OCI-LY1 (cell line): ENCODE measurements at regions not wholly inside any gene's neighbourhood (a gene's known extent, or its start where the extent isn't known, plus 50 kb on each side); places are given as distances from the start of the nearest gene placed in this dataset.
A peak's percentile ranks its signal among the peaks of the same experiment; 100 is the strongest.
"Not testable (repeated sequence)": the region's sequence is repeated elsewhere in the genome, so short reads cannot be mapped to it uniquely, and the experiment has no call there.

Experiments
- H2AFZ ChIP-seq: fragments of 200-600 bp; sonication (generic), shearing (Covaris generic); 2 replicates; pipeline ENCODE4 v1.6.0; 2014; ENCODE audit warnings: antibody characterized with exemption, mild to moderate bottlenecking, low read length
- H3F3A ChIP-seq: fragments of 200-600 bp; sonication (generic), shearing (Covaris generic); 2 replicates; pipeline ENCODE4 v1.6.0; 2014; ENCODE audit warnings: mild to moderate bottlenecking, antibody characterized with exemption, low read length, moderate library complexity; ENCODE audit not compliant: insufficient read depth
- H3K27ac ChIP-seq: fragments of 200-600 bp; sonication (generic); 2 replicates; pipeline ENCODE4 v1.5.1; 2014; ENCODE audit warnings: low read length, mixed run types, mild to moderate bottlenecking, low read depth; ENCODE audit not compliant: poor library complexity, severe bottlenecking
- H3K27me3 ChIP-seq: fragments of 200-600 bp; sonication (generic); 2 replicates; pipeline ENCODE4 v1.6.0; 2014; ENCODE audit warnings: antibody characterized with exemption, mild to moderate bottlenecking, low read length, moderate library complexity; ENCODE audit not compliant: insufficient read depth
- H3K36me3 ChIP-seq: fragments of 200-600 bp; sonication (generic); 2 replicates; pipeline ENCODE4 v1.6.1; 2014; ENCODE audit warnings: mild to moderate bottlenecking, antibody characterized with exemption, low read length, moderate library complexity, mixed read lengths; ENCODE audit not compliant: insufficient read depth
- H3K4me1 ChIP-seq: fragments of 200-600 bp; sonication (generic); 2 replicates; pipeline ENCODE4 v1.5.1; 2014; ENCODE audit warnings: mild to moderate bottlenecking, low read length, moderate library complexity; ENCODE audit not compliant: insufficient read depth, severe bottlenecking
- H3K4me2 ChIP-seq: fragments of 200-600 bp; sonication (generic), shearing (Covaris generic); 2 replicates; pipeline ENCODE4 v1.6.1; 2014; ENCODE audit warnings: low read length
- H3K4me3 ChIP-seq: fragments of 200-600 bp; sonication (generic); 2 replicates; pipeline ENCODE4 v1.5.1; 2014; ENCODE audit warnings: low read length, low read depth, mild to moderate bottlenecking, mixed read lengths; ENCODE audit not compliant: poor library complexity, severe bottlenecking
- H3K79me2 ChIP-seq: fragments of 200-600 bp; shearing (Covaris generic); 2 replicates; pipeline ENCODE4 v1.6.1; 2016; ENCODE audit warnings: mixed run types, low read length, mixed read lengths; ENCODE audit not compliant: insufficient read depth
- H3K9ac ChIP-seq: fragments of 200-600 bp; sonication (generic), shearing (Covaris generic); 2 replicates; pipeline ENCODE4 v1.6.1; 2014; ENCODE audit warnings: mild to moderate bottlenecking, low read length, mixed read lengths
- H3K9me2 ChIP-seq: fragments of 200-600 bp; sonication (generic), shearing (Covaris generic); 2 replicates; pipeline ENCODE4 v1.6.1; 2014; ENCODE audit warnings: low read depth, mild to moderate bottlenecking, low read length, mixed read lengths
- H3K9me3 ChIP-seq: fragments of 200-600 bp; shearing (Covaris generic); 2 replicates; pipeline ENCODE4 v1.6.1; 2014; ENCODE audit warnings: low read length, mixed read lengths
- H4K20me1 ChIP-seq: fragments of 200-600 bp; sonication (generic), shearing (Covaris generic); 2 replicates; pipeline ENCODE4 v1.6.0; 2016; ENCODE audit warnings: mild to moderate bottlenecking, low read length; ENCODE audit not compliant: insufficient read depth
- CTCF ChIP-seq: fragments of 200-600 bp; sonication (generic), shearing (Covaris generic); IDR thresholded peaks from 2 replicates; pipeline ENCODE4 v1.5.1; 2017; ENCODE audit warnings: mild to moderate bottlenecking, antibody characterized with exemption, low read length, moderate library complexity, mixed read lengths
- EZH2 ChIP-seq: fragments of 200-600 bp; sonication (generic), shearing (Covaris generic); IDR thresholded peaks from 2 replicates; pipeline ENCODE4 v1.8.0; 2017; ENCODE audit warnings: borderline replicate concordance, mixed run types, mild to moderate bottlenecking, antibody characterized with exemption, low read length, moderate library complexity, mixed read lengths

GRCh38 chr2:208783184-208783583 lies 376.6 kb downstream of the PTH2R start:
- Histone ChIP-seq H3K27me3 (no peaks in the 10 kb centered on the region), H3K36me3 (no peaks in the 10 kb centered on the region), H3K9me3 (no peaks in the 10 kb centered on the region), H3K79me2 (no peaks in the 10 kb centered on the region), H3K27ac (no peak overlapping the region), H3F3A (no peaks in the 10 kb centered on the region), H3K4me3 (no peak overlapping the region), H3K4me2 (no peak overlapping the region), H2AFZ (no peak overlapping the region), H3K4me1 (no peaks in the 10 kb centered on the region), H4K20me1 (no peaks in the 10 kb centered on the region), H3K9ac (no peak overlapping the region), H3K9me2 (no peaks in the 10 kb centered on the region)
- TF ChIP-seq EZH2 (no peak), CTCF (peak; percentile 13; the same call in 1 of the 2 replicates)

GRCh38 chr2:208784774-208785173 lies 378.2 kb downstream of the PTH2R start:
- not testable (repeated sequence) for H3K9ac ChIP-seq, H3K27me3 ChIP-seq, H3K36me3 ChIP-seq

GRCh38 chr2:208791257-208791656 lies 384.7 kb downstream of the PTH2R start:
- Histone ChIP-seq H3K4me3 (no peak overlapping the region), H3K9me3 (no peaks in the 10 kb centered on the region), H2AFZ (no peak overlapping the region), H3K4me2 (no peak overlapping the region), H3K27me3 (no peaks in the 10 kb centered on the region), H3K27ac (no peak overlapping the region), H3K79me2 (no peaks in the 10 kb centered on the region), H4K20me1 (no peaks in the 10 kb centered on the region), H3K9ac (no peak overlapping the region), H3K4me1 (no peaks in the 10 kb centered on the region), H3K36me3 (no peaks in the 10 kb centered on the region), H3K9me2 (no peaks in the 10 kb centered on the region), H3F3A (no peaks in the 10 kb centered on the region)
- no peak for TF ChIP-seq EZH2
- TF ChIP-seq CTCF = no peak

More at GRCh38 chr2:208784774-208785173, 378.2 kb downstream of the PTH2R start:
- H2AFZ ChIP-seq, H3F3A ChIP-seq, H3K4me3 ChIP-seq, H4K20me1 ChIP-seq, H3K9me3 ChIP-seq, H3K27ac ChIP-seq, H3K9me2 ChIP-seq, H3K79me2 ChIP-seq, H3K4me2 ChIP-seq, H3K4me1 ChIP-seq: not testable (repeated sequence)

GRCh38 chr2:208792766-208793165 lies 386.2 kb downstream of the PTH2R start:
- Histone ChIP-seq H3K4me3 (no peak overlapping the region), H3F3A (no peaks in the 10 kb centered on the region), H3K36me3 (no peaks in the 10 kb centered on the region), H2AFZ (no peak overlapping the region), H3K4me1 (no peaks in the 10 kb centered on the region), H3K9ac (no peak overlapping the region), H3K27me3 (no peaks in the 10 kb centered on the region), H3K79me2 (no peaks in the 10 kb centered on the region), H3K9me3 (no peaks in the 10 kb centered on the region), H4K20me1 (no peaks in the 10 kb centered on the region), H3K4me2 (no peak overlapping the region), H3K27ac (no peak overlapping the region), H3K9me2 (no peaks in the 10 kb centered on the region)
- TF ChIP-seq EZH2 = no peak
- TF ChIP-seq CTCF = no peak
